Inflammatory macrophage (primary cell): ENCODE measurements at regions not wholly inside any gene's neighbourhood (a gene's known extent, or its start where the extent isn't known, plus 50 kb on each side); places are given as distances from the start of the nearest gene placed in this dataset.
"Not testable (repeated sequence)": the region's sequence is repeated elsewhere in the genome, so short reads cannot be mapped to it uniquely, and the experiment has no call there.

Source experiments
- DNase-seq, 2 donors: peaks; one replicate each; pipeline ENCODE4 v3.0.0-alpha.2; 2020 to 2022

- DNase-seq, result no peak
These were observed 139.8 kb downstream of the FOXL1 start for GRCh38 chr16:86718118-86718517.

GRCh38 chr16:86722970-86723369 lies 144.6 kb downstream of the FOXL1 start:
- DNase-seq, result no peak

- DNase-seq, result no peak
These were observed 145.3 kb downstream of the FOXL1 start for GRCh38 chr16:86723689-86724088.

- DNase-seq, result no peak
These were observed 147.1 kb downstream of the FOXL1 start for GRCh38 chr16:86725401-86725800.

- DNase-seq, result no peak
These were observed 148.0 kb downstream of the FOXL1 start for GRCh38 chr16:86726340-86726739.

GRCh38 chr16:86727131-86727530 lies 148.8 kb downstream of the FOXL1 start:
- DNase-seq, result no peak

GRCh38 chr16:86727632-86728031 lies 149.3 kb downstream of the FOXL1 start:
- DNase-seq, result no peak

- no peak for DNase-seq
These were observed 151.3 kb downstream of the FOXL1 start for GRCh38 chr16:86729686-86730085.

- no peak for DNase-seq
These were observed 151.7 kb downstream of the FOXL1 start for GRCh38 chr16:86730086-86730485.

GRCh38 chr16:86730597-86730996 lies 152.2 kb downstream of the FOXL1 start:
- no peak for DNase-seq

- DNase-seq, result no peak
These were observed 154.4 kb downstream of the FOXL1 start for GRCh38 chr16:86732621-86733295.

GRCh38 chr16:86733546-86734254 lies 155.4 kb downstream of the FOXL1 start:
- DNase-seq, result no peak

- DNase-seq, result no peak
These were observed 156.5 kb downstream of the FOXL1 start for GRCh38 chr16:86734543-86735460.

GRCh38 chr16:86735727-86736126 lies 157.4 kb downstream of the FOXL1 start:
- DNase-seq, result no peak

GRCh38 chr16:86736502-86736901 lies 158.2 kb downstream of the FOXL1 start:
- no peak for DNase-seq

GRCh38 chr16:86737083-86737482 lies 158.7 kb downstream of the FOXL1 start:
- no peak for DNase-seq

GRCh38 chr16:86738322-86738721 lies 160.0 kb downstream of the FOXL1 start:
- DNase-seq, result not testable (repeated sequence)

- DNase-seq, result no peak
These were observed 160.8 kb downstream of the FOXL1 start for GRCh38 chr16:86739178-86739577.

- DNase-seq, result no peak
These were observed 161.5 kb downstream of the FOXL1 start for GRCh38 chr16:86739808-86740207.

GRCh38 chr16:86740298-86740697 lies 161.9 kb downstream of the FOXL1 start:
- no peak for DNase-seq

GRCh38 chr16:86740906-86741799 lies 162.8 kb downstream of the FOXL1 start:
- DNase-seq, result peak in 1 of 2 donors; percentile 44

- DNase-seq, result no peak
These were observed 169.4 kb downstream of the FOXL1 start for GRCh38 chr16:86747761-86748160.
